Nephron (organoid): ENCODE measurements at regions not wholly inside any gene's neighbourhood (a gene's known extent, or its start where the extent isn't known, plus 50 kb on each side); places are given as distances from the start of the nearest gene placed in this dataset.

Experiments
- H3K27ac Mint-ChIP-seq, 3 experiments: 2 replicates each; pipeline ENCODE4 v1.8.0; 2020; ENCODE audit warnings: mixed read lengths in 3 of 3, mild to moderate bottlenecking in 2 of 3, moderate library complexity in 1 of 3
- H3K27me3 Mint-ChIP-seq: 2 replicates; pipeline ENCODE4 v1.8.0; 2021; ENCODE audit warnings: low read depth, mild to moderate bottlenecking, moderate library complexity, mixed read lengths
- H3K36me3 Mint-ChIP-seq: 2 replicates; pipeline ENCODE4 v1.8.0; 2020; ENCODE audit warnings: low read depth, mixed read lengths
- H3K4me1 Mint-ChIP-seq: 2 replicates; pipeline ENCODE4 v1.8.0; 2020; ENCODE audit warnings: mixed read lengths
- H3K4me3 Mint-ChIP-seq, 3 experiments: 2 replicates each; pipeline ENCODE4 v1.8.0; 2020; ENCODE audit warnings: mild to moderate bottlenecking in 3 of 3, mixed read lengths in 3 of 3, moderate library complexity in 2 of 3
- H3K9me3 Mint-ChIP-seq: 2 replicates; pipeline ENCODE4 v1.8.0; 2020; ENCODE audit warnings: mixed read lengths
- TF ChIP-seq, protein P1 (sequence below), 3 experiments: fragments of 200-600 bp; sonication (generic); IDR thresholded peaks; one replicate each; pipeline ENCODE4 v1.5.0; 2021; ENCODE audit warnings: antibody characterized with exemption in 3 of 3; ENCODE audit not compliant: unreplicated experiment in 3 of 3

DNA sequence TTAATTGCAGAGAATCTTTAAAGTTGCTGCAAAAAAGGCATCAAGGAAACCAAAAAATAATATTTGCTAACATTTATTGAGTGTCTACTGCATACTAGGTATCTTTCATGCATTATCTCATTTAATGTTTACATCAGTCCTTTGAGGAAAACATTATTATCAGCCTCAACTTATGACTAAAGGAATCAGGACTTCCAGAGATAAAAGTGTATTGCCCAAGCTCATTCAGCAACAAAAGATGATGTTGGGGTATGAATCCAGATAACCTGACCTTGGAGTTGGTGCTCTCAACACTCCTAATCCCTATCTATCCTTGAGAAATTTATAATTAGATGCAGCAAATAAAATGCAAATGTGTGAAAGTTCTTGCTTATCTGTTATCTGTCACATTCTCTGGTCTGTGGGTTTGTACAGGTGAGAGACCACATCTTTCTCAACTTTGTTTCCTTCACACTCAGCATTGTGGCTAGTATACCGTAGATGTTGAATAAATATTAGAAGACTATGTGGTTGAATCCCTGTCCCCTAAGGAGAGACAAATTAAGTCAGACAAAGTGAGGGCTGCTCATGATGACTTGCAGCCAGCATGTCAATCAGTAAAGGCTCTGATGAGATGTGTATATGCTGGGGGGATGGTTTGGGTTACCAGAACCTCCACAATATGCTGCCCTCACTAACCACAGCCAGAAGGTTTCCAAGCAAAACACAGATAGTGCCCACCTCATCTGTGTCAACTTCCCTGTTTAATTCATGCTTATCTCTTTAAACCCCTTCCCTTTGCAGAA is 82.6 kb downstream of the NOG start:
- peaks cover 68% of the 10 kb centered on the region for H3K27me3 Mint-ChIP-seq

GRCh38 chr17:56676810-56677209 is 83.3 kb downstream of the NOG start:
- no peak overlapping the region for H3K4me3 Mint-ChIP-seq
- no peaks in the 10 kb centered on the region for H3K36me3 Mint-ChIP-seq
- H3K27ac Mint-ChIP-seq = no peak overlapping the region
- H3K9me3 Mint-ChIP-seq = peaks cover 5% of the 10 kb centered on the region
- H3K27me3 Mint-ChIP-seq = peaks cover 68% of the 10 kb centered on the region
- TF ChIP-seq, protein P1, sequence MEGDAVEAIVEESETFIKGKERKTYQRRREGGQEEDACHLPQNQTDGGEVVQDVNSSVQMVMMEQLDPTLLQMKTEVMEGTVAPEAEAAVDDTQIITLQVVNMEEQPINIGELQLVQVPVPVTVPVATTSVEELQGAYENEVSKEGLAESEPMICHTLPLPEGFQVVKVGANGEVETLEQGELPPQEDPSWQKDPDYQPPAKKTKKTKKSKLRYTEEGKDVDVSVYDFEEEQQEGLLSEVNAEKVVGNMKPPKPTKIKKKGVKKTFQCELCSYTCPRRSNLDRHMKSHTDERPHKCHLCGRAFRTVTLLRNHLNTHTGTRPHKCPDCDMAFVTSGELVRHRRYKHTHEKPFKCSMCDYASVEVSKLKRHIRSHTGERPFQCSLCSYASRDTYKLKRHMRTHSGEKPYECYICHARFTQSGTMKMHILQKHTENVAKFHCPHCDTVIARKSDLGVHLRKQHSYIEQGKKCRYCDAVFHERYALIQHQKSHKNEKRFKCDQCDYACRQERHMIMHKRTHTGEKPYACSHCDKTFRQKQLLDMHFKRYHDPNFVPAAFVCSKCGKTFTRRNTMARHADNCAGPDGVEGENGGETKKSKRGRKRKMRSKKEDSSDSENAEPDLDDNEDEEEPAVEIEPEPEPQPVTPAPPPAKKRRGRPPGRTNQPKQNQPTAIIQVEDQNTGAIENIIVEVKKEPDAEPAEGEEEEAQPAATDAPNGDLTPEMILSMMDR (IDR thresholded peaks at IDR 0.05; ENCODE audit: unreplicated experiment in 3 of 3) = no peak
- peaks cover 6% of the 10 kb centered on the region for H3K4me1 Mint-ChIP-seq

More for the DNA sequence above, 82.6 kb downstream of the NOG start:
- Mint-ChIP-seq H3K36me3 (no peaks in the 10 kb centered on the region), H3K27ac (no peak overlapping the region), H3K4me1 (peaks cover 6% of the 10 kb centered on the region), H3K4me3 (no peak overlapping the region), H3K9me3 (peaks cover 5% of the 10 kb centered on the region)
- TF ChIP-seq, protein P1 (IDR thresholded peaks at IDR 0.05; ENCODE audit: unreplicated experiment in 3 of 3) = no peak

DNA sequence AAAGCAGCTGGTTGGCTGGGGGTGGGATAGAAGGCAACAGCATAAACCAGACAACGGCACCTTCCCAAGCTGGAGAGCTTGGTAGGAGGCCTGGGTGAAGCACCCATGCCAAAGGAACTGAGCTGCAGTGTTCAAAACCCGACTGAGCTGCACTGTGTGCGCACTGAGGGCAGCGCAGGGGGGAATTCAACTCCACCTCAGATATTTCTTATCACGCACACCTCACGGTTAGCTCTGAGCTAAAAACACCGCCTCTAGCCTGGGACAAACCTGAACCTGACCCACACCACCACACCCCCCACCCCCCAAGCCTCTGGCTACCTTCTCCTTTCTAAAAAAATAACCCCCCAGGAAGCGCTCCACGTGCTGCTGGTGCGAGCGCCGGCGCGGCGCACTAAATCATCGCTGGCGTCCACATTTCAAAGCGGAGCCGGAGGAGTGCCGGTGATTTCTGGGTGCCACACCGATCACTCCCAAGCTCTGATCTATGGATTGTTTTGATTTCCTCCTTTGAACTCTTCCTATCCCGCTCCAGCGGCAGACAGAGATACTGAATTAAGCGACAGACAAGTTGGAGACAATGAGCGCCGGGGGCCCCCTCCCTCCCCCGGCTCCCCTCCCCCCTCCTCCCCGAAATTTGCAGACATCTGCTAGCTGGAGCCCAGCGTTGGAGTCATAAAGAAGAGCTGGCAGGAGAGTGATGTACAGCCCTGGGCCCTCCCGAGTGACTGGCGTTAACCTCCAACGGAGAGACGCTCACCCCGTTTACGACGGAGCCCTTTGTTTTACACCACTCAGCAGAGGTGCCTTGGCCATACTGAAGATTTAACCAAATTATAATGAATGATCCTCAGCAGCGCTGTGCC is 85.0 kb downstream of the NOG start:
- no peaks in the 10 kb centered on the region for H3K9me3 Mint-ChIP-seq
- TF ChIP-seq, protein P1 (IDR thresholded peaks at IDR 0.05; ENCODE audit: unreplicated experiment in 3 of 3) = no peak
- H3K36me3 Mint-ChIP-seq = no peaks in the 10 kb centered on the region
- peaks cover 63% of the 10 kb centered on the region for H3K27me3 Mint-ChIP-seq
- H3K4me1 Mint-ChIP-seq = peaks cover 6% of the 10 kb centered on the region
- H3K4me3 Mint-ChIP-seq = peak overlapping the region; percentile 75 to 84 (median 83)
- H3K27ac Mint-ChIP-seq = peak overlapping the region; percentile 2 to 69 (median 63)

DNA sequence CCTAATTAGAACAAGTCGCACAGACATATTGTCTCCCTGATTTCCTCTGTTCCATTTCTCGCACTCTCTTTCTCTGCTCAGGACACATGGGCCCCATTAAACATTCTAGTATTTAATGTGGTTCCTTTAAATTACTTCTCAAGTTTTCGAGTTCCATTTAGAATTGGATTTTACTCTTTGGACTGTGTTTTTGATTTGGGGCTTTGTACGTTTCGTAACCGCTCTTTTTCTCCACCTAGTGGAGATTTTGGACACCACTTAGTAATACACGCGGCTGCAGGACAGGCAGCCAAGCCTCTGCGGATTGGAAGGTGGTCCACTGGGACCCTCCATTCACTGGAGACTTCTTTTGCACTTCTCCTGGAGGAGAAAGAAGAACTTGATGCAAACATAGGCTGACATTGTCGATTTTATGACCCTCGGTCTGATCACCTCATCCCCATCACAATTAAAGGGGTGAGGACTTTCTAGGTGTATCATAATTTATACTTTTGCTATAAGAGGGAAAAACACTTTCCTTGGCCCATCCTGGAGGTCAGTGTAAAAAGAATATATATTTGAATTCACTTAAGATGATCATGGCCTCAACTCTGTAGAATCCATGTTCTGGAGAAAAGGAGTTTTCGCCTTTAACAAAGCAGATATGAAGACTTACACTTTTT is 85.7 kb downstream of the NOG start:
- Mint-ChIP-seq H3K27me3 (peaks cover 69% of the 10 kb centered on the region), H3K4me1 (peaks cover 6% of the 10 kb centered on the region), H3K9me3 (no peaks in the 10 kb centered on the region), H3K4me3 (peak overlapping the region; percentile 75 to 84 (median 83)), H3K36me3 (no peaks in the 10 kb centered on the region), H3K27ac (peak overlapping the region; percentile 2 to 69 (median 63))
- TF ChIP-seq, protein P1 (IDR thresholded peaks at IDR 0.05; ENCODE audit: unreplicated experiment in 3 of 3) = peak; percentile 65 to 77 (median 74)

- peaks cover 6% of the 10 kb centered on the region for H3K4me1 Mint-ChIP-seq
- no peak overlapping the region for H3K4me3 Mint-ChIP-seq
- H3K9me3 Mint-ChIP-seq = no peaks in the 10 kb centered on the region
- TF ChIP-seq, protein P1 (IDR thresholded peaks at IDR 0.05; ENCODE audit: unreplicated experiment in 3 of 3) = no peak
- no peak overlapping the region for H3K27ac Mint-ChIP-seq
- peaks cover 69% of the 10 kb centered on the region for H3K27me3 Mint-ChIP-seq
- H3K36me3 Mint-ChIP-seq = no peaks in the 10 kb centered on the region
These were observed 86.4 kb downstream of the NOG start for GRCh38 chr17:56679777-56680422.
